GM12878 (cell line): ENCODE measurements at regions not wholly inside any gene's neighbourhood (a gene's known extent, or its start where the extent isn't known, plus 50 kb on each side); places are given as distances from the start of the nearest gene placed in this dataset.

Source experiments
- ATAC-seq: fragments of 200-7000 bp; cut with Tn5 transposase; 3 replicates; pipeline ENCODE4 v1.9.1; 2020; ENCODE audit warnings: mild to moderate bottlenecking, moderate library complexity
- BruUV-seq: library from RNA; stranded (reverse); fragments of 400-500 nt; replicated peaks from 2 replicates; lab custom pipeline; 2021; lab: Mats Ljungman, UMichigan
- CTCF ChIA-PET: fragments of 300-600 bp; sonication (Branson Sonifier 250); formaldehyde crosslinking; extraction: SDS; loops from one replicate; lab custom pipeline; 2021; ENCODE audit warnings: inconsistent platforms; lab: Yijun Ruan, JAX
- POLR2A ChIA-PET: fragments of 350-600 bp; formaldehyde crosslinking; extraction: SDS; loops from one replicate; lab custom pipeline; 2021; ENCODE audit warnings: inconsistent platforms; lab: Charles Lee
- RAD21 ChIA-PET: fragments of 300-600 bp; sonication (Branson Sonifier 250); formaldehyde crosslinking; loops from one replicate; lab custom pipeline; 2023; ENCODE audit warnings: antibody characterized with exemption; ENCODE audit not compliant: unreplicated experiment; lab: Charles Lee
- SMC1A ChIA-PET: fragments of 300-600 bp; sonication (Branson Sonifier 250); formaldehyde crosslinking; loops from one replicate; lab custom pipeline; 2023; ENCODE audit not compliant: unreplicated experiment, uncharacterized antibody; lab: Charles Lee
- DNase-seq: peaks from one replicate; pipeline ENCODE4 v3.0.0-alpha.2; 2011; ENCODE audit warnings: low read depth, low spot score
- FAIRE-seq: peaks from 3 replicates; lab custom pipeline; 2011; peaks lifted over from hg19 to GRCh38; lab: Jason Lieb, UNC
- H2AFZ ChIP-seq: 2 replicates; pipeline ENCODE4 v1.6.0; 2011; ENCODE audit warnings: low read depth, low read length, control low read depth; ENCODE audit not compliant: control insufficient read depth
- H3K27ac ChIP-seq: 2 replicates; pipeline ENCODE4 v1.5.1; 2011; ENCODE audit warnings: control low read depth; ENCODE audit not compliant: control insufficient read depth, insufficient read depth
- H3K27me3 ChIP-seq, 2 experiments: replicated peaks in 1 of 2; 2 replicates each; pipeline versions ENCODE4 v1.6.0 to v1.6.1; 2011; ENCODE audit warnings: low read length in 1 of 2; ENCODE audit not compliant: control insufficient read depth in 2 of 2, insufficient read depth in 2 of 2
- H3K36me3 ChIP-seq, 2 experiments: 2 replicates each; pipeline ENCODE4 v1.5.1; 2011; ENCODE audit warnings: low read length in 1 of 2; ENCODE audit not compliant: control insufficient read depth in 2 of 2, insufficient read depth in 2 of 2
- H3K4me1 ChIP-seq: 2 replicates; pipeline ENCODE4 v1.6.1; 2011; ENCODE audit warnings: mild to moderate bottlenecking, low read length, moderate library complexity, mixed read lengths; ENCODE audit not compliant: control insufficient read depth, insufficient read depth
- H3K4me2 ChIP-seq: 2 replicates; pipeline ENCODE4 v1.6.0; 2011; ENCODE audit warnings: control low read depth; ENCODE audit not compliant: control insufficient read depth, insufficient read depth
- H3K4me3 ChIP-seq: fragments of 200-600 bp; sonication (generic); 2 replicates; pipeline ENCODE4 v1.5.1; 2016
- H3K79me2 ChIP-seq: 2 replicates; pipeline ENCODE4 v1.6.0; 2011; ENCODE audit warnings: low read length; ENCODE audit not compliant: control insufficient read depth, insufficient read depth
- H3K9ac ChIP-seq: 2 replicates; pipeline ENCODE4 v1.8.0; 2011; ENCODE audit warnings: low read length, control low read depth, mixed read lengths; ENCODE audit not compliant: control insufficient read depth, insufficient read depth
- H3K9me3 ChIP-seq: replicated peaks from 3 replicates; pipeline ENCODE4 v1.5.1; 2011; ENCODE audit warnings: mild to moderate bottlenecking, low read length; ENCODE audit not compliant: control insufficient read depth, insufficient read depth
- H4K20me1 ChIP-seq: 2 replicates; pipeline ENCODE4 v1.6.0; 2011; ENCODE audit not compliant: control insufficient read depth, insufficient read depth
- CHD2 ChIP-seq: IDR thresholded peaks from 2 replicates; pipeline ENCODE4 v1.6.1; 2011; ENCODE audit warnings: low read depth, low read length, improper control_type of control experiment, borderline replicate concordance
- GABPA ChIP-seq: IDR thresholded peaks from 2 replicates; pipeline ENCODE4 v1.6.1; 2014; ENCODE audit warnings: antibody characterized with exemption, low read depth, mild to moderate bottlenecking, inconsistent platforms
- NBN ChIP-seq: fragments of 450-650 bp; IDR thresholded peaks from 2 replicates; pipeline ENCODE4 v1.6.1; 2016
- SREBF1 ChIP-seq: IDR thresholded peaks from 2 replicates; pipeline ENCODE4 v1.6.1; 2012; ENCODE audit warnings: mild to moderate bottlenecking, low read length
- WGBS: methylation state at CpG from one replicate; pipeline ENCODE4 v1.1.6; 2016; ENCODE audit warnings: low lambda C conversion rate; ENCODE audit not compliant: insufficient replicate concordance, insufficient coverage; ENCODE audit errors: missing lambda C conversion rate; 5-methylcytosine and 5-hydroxymethylcytosine counted together
- in situ Hi-C: fragments of 300-500 bp; cut with MboI; formaldehyde crosslinking; loops from 9 replicates; pipeline ENCODE4 v1.14.3; 2018; ENCODE audit warnings: mixed read lengths
- intact Hi-C: fragments of 100-400 bp; cut with micrococcal nuclease; formaldehyde crosslinking; loops from one replicate; pipeline ENCODE4 v1.14.2; 2022; ENCODE audit not compliant: unreplicated experiment
- TF ChIP-seq, protein P1 (sequence below): fragments of 450-650 bp; IDR thresholded peaks from 2 replicates; pipeline ENCODE4 v1.6.1; 2017; ENCODE audit warnings: low read depth, mild to moderate bottlenecking, moderate library complexity
- TF ChIP-seq, protein P2 (sequence below): IDR thresholded peaks from 2 replicates; pipeline ENCODE4 v1.6.1; 2011; ENCODE audit warnings: borderline replicate concordance, low read depth, mild to moderate bottlenecking, moderate library complexity, low read length; ENCODE audit not compliant: insufficient read depth, poor library complexity, severe bottlenecking

DNA sequence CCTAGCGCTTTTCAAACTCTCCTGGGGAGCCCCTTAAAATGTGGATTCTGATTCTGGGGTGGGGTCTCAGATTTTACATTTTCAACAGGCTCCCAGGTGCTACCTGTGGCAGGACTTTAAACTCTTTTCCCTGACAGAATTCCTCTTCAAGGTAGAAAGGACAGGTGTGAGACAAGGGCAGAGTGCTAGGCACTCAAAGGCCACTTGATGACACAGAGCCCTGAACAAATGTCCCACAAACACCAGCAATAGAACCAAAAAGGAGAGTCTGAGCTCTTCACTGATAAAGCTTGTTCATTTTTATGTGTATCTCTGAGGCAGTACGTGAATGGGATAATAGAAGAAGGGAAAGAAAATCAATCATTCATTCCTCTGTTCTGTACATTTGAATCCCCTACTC lies 77.7 kb upstream of the PELI1 start:
- Histone ChIP-seq H2AFZ (no peak overlapping the region), H3K27me3 (no peaks in the 10 kb centered on the region), H3K79me2 (no peaks in the 10 kb centered on the region), H4K20me1 (no peaks in the 10 kb centered on the region), H3K9ac (no peak overlapping the region), H3K4me1 (peaks cover 14% of the 10 kb centered on the region), H3K27ac (no peak overlapping the region), H3K36me3 (no peaks in the 10 kb centered on the region), H3K9me3 (no peaks in the 10 kb centered on the region), H3K4me2 (no peak overlapping the region), H3K4me3 (no peak overlapping the region)
- TF ChIP-seq NBN: no peak
- TF ChIP-seq, protein P1, sequence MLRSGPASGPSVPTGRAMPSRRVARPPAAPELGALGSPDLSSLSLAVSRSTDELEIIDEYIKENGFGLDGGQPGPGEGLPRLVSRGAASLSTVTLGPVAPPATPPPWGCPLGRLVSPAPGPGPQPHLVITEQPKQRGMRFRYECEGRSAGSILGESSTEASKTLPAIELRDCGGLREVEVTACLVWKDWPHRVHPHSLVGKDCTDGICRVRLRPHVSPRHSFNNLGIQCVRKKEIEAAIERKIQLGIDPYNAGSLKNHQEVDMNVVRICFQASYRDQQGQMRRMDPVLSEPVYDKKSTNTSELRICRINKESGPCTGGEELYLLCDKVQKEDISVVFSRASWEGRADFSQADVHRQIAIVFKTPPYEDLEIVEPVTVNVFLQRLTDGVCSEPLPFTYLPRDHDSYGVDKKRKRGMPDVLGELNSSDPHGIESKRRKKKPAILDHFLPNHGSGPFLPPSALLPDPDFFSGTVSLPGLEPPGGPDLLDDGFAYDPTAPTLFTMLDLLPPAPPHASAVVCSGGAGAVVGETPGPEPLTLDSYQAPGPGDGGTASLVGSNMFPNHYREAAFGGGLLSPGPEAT: no peak
- TF ChIP-seq SREBF1: no peak
- no peak for TF ChIP-seq CHD2
- TF ChIP-seq, protein P2, sequence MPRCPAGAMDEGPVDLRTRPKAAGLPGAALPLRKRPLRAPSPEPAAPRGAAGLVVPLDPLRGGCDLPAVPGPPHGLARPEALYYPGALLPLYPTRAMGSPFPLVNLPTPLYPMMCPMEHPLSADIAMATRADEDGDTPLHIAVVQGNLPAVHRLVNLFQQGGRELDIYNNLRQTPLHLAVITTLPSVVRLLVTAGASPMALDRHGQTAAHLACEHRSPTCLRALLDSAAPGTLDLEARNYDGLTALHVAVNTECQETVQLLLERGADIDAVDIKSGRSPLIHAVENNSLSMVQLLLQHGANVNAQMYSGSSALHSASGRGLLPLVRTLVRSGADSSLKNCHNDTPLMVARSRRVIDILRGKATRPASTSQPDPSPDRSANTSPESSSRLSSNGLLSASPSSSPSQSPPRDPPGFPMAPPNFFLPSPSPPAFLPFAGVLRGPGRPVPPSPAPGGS: no peak
- TF ChIP-seq GABPA: no peak
- no TSS peak for BruUV-seq
- POLR2A ChIA-PET: interaction anchor here (1.2 kb wide), 1 partner anchor 90 kb away, joined by 4 read pairs; no protein-coding TSS in a partner anchor
- intact Hi-C loops (no loop called here), in situ Hi-C loops (no loop called here)
- CTCF ChIA-PET: interaction anchor here (1.1 to 8.3 kb wide), 7 partner anchors 17 to 116 kb away, joined by 3 to 117 read pairs (median 6); no protein-coding TSS in a partner anchor
- ATAC-seq: no peak
- WGBS: 94% methylated on average over 2 of the region's 2 CpGs
- peak; percentile 38 for FAIRE-seq
- RAD21 ChIA-PET: interaction anchor here (1.1 to 3.2 kb wide), 5 partner anchors 7 to 106 kb away, joined by 3 to 31 read pairs (median 11); no protein-coding TSS in a partner anchor
- DNase-seq: no peak
- SMC1A ChIA-PET: interaction anchor here (1.0 to 3.4 kb wide), 17 partner anchors 9 to 172 kb away, joined by 3 to 18 read pairs (median 6); no protein-coding TSS in a partner anchor
